Esophagus (tissue), 2 donors: ENCODE measurements at regions not wholly inside any gene's neighbourhood (a gene's known extent, or its start where the extent isn't known, plus 50 kb on each side); places are given as distances from the start of the nearest gene placed in this dataset.

Experiments used
- H3K27ac ChIP-seq, 2 donors: one replicate each; pipeline ENCODE4 v1.5.1; 2013; ENCODE audit warnings: low read depth in 2 of 2, mild to moderate bottlenecking in 2 of 2, inconsistent platforms in 1 of 2, low read length in 1 of 2, moderate library complexity in 1 of 2
- H3K27me3 ChIP-seq, 2 donors: one replicate each; pipeline ENCODE4 v1.6.1; 2013; ENCODE audit warnings: low read length in 2 of 2, control low read depth in 1 of 2, mild to moderate bottlenecking in 1 of 2; ENCODE audit not compliant: insufficient read depth in 2 of 2, control insufficient read depth in 1 of 2
- H3K36me3 ChIP-seq, 2 donors: one replicate each; pipeline ENCODE4 v1.6.1; 2013; ENCODE audit warnings: low read length in 1 of 2; ENCODE audit not compliant: control insufficient read depth in 2 of 2, insufficient read depth in 2 of 2
- H3K4me1 ChIP-seq, 2 donors: one replicate each; pipeline ENCODE4 v1.6.1; 2013; ENCODE audit warnings: low read length in 1 of 2; ENCODE audit not compliant: control insufficient read depth in 2 of 2, insufficient read depth in 2 of 2
- H3K4me3 ChIP-seq, 2 donors: one replicate each; pipeline ENCODE4 v1.5.1; 2013; ENCODE audit warnings: low read length in 2 of 2, mild to moderate bottlenecking in 2 of 2, low read depth in 1 of 2, moderate library complexity in 1 of 2
- H3K9me3 ChIP-seq, 2 donors: one replicate each; pipeline ENCODE4 v1.6.1; 2013; ENCODE audit warnings: mild to moderate bottlenecking in 2 of 2, low read depth in 1 of 2, low read length in 1 of 2, moderate library complexity in 1 of 2; ENCODE audit not compliant: control insufficient read depth in 2 of 2, insufficient read depth in 1 of 2
- WGBS, 2 donors: extraction: QIAGEN DNeasy Blood & Tissue Kit; methylation state at CpG; one replicate each; pipeline ENCODE4 v1.1.7; 2013; 5-methylcytosine and 5-hydroxymethylcytosine counted together
- donor health status: healthy with polysubstance abuse.
- donor health status: Bipolar disorder and iron deficiency.

DNA sequence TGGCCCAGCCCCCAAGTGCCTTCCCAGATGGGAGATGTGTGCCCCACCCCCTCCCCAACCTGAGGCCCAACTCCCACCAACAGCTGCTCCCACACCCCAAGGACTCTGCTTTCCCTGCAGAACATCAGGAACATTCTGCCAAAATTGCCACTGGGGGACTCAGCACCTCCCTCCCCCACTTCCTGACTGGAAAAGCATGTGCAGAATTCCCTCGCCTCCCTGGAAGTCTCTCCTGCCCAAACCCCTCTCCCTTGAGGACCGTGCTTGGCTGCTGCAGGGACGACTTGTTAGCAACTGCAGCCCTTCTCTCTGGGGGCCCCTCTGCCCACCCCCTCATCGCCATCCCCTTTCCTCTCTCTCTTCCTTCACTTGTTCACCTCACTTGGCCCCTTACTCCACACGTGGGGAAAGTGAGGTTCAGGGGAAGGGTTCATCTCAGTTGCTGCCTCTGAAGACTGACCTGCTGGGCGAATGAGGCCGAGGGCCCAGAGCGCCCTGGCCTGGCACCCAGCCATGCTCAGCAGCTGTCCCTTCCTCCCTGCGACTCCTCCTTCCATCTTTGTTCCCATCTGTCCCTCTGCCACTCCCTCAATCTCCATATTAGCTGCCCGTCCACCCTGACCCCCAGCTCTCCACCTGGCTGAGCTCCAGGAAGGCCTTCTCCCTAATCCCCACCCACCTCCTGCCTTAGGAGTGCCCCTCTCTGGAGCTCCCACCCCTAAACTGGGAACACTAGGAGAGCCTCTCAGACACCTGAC lies 105.1 kb downstream of the CHST1 start:
- no peaks in the 10 kb centered on the region for H3K27me3 ChIP-seq
- WGBS, 2 donors, result 35 to 45% methylated on average over 10 of the region's 10 CpGs

DNA sequence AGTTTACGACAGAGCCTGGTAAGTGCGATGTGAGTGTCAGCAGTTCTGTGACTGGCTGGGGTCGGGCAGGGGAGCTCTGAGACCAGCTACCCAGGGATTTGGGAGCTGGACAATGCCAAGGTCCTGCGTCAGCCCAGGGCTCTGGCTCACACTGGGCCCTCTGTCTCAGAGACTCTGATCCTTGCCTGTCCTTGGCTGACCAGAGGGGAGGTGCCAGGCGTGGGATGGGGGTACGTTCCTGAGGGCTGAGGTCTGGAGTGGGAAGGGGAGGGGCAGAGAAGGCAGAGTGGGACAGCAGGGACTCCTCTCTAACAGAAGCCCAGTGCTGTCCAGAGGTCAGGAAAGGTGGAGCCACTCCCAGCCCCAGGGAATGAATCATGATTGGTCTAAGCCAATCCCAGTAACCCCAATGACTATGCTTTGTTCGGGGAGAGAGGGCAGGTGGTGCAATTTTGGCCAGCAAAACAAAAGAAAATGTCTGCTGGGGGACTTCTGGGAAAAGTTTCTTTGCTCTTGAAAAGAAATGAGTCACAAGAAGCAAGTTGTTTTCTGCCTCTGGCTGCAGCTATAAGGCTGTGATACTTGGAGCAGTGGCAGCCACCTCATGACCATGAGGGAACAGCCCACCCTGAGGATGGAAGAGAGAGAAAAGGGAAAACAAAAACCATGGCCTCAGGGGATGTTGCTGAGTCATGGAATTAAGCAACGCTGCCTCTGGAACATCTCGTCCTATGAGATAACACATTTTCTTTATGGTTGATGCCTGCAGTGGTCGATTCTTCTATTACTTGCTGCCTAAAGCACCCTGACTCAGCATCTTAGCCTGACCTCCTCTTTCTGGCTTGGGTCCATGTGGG lies 108.3 kb downstream of the CHST1 start:
- Histone ChIP-seq H3K9me3 (no peaks in the 10 kb centered on the region), H3K4me1 (no peaks in the 10 kb centered on the region), H3K36me3 (no peaks in the 10 kb centered on the region), H3K4me3 (no peak overlapping the region), H3K27ac (no peak overlapping the region), H3K27me3 (no peaks in the 10 kb centered on the region)
- 58 to 65% methylated on average over 10 of the region's 10 CpGs for WGBS, 2 donors

More for the DNA sequence above, 105.1 kb downstream of the CHST1 start:
- H3K9me3 ChIP-seq, result no peaks in the 10 kb centered on the region
- no peaks in the 10 kb centered on the region for H3K36me3 ChIP-seq
- H3K4me3 ChIP-seq, result no peak overlapping the region
- H3K27ac ChIP-seq, result no peak overlapping the region
- no peaks in the 10 kb centered on the region for H3K4me1 ChIP-seq

DNA sequence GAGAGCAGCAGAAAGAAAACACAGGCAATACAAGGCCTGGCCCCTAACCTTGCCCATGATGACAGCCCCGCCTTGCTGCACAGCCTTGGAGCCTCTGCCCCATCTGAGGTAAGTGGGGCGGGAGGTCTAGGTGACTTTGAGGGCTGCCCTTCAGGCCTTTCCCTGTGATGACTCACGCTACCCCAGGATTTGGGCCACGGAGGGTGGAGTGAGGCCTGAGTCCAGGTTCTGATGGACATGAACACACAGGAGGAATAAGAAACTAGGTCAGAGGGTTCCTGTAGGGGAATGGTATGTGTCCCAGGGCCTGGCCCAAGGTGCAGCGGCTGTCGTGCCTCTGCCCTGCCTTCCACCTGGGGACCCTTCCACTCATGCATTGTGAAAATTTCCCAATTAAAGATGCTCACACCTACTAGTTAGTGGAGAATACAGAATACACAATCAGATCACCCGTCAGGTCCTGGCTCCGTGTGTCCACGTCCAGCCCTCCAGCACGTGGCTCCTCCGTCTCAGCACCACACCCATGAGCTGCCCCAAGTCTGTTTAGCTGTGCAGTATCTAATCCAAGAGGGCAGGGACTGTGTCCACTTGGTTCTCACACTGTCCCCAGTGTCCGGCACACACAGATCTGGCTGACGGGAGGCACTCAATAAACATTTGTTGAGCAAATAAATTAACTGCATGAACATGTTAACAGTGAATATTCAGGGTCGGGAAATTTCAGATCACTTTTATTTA lies 111.0 kb downstream of the CHST1 start:
- H3K27me3 ChIP-seq, result no peaks in the 10 kb centered on the region

DNA sequence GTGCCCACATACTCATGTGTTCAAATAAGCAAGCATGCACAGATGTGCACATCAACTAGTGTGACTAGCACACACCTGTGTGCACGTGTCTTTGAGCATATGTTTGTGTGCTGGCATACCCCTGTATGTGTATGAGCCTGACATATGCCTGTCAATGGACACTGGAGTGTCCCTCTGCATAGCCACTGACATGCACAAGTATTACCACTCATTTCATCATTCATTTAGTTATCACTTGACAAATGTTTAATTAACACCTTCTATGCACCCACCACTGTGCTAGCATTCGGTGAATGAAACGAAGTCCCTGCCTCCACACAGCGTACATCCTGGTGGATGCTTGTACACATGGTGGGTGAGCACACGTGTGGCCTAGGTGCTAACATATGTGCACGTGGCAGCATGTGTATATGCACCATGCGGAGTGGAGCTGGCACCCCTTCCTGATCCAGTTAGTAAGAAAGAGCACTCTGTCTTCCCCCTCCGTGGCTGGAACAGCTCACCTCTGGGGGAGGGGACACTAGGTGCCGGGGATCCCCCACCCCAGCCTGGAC lies 112.0 kb downstream of the CHST1 start:
- H3K4me1 ChIP-seq, result no peaks in the 10 kb centered on the region
- H3K36me3 ChIP-seq, result no peaks in the 10 kb centered on the region
- WGBS, 2 donors, result 78 to 82% methylated on average over 9 of the region's 9 CpGs

More for the DNA sequence above, 111.0 kb downstream of the CHST1 start:
- 61% methylated on average over 14 of the region's 14 CpGs for WGBS, 2 donors
- Histone ChIP-seq H3K36me3 (no peaks in the 10 kb centered on the region), H3K9me3 (no peaks in the 10 kb centered on the region), H3K4me3 (no peak overlapping the region), H3K27ac (no peak overlapping the region), H3K4me1 (no peaks in the 10 kb centered on the region)

DNA sequence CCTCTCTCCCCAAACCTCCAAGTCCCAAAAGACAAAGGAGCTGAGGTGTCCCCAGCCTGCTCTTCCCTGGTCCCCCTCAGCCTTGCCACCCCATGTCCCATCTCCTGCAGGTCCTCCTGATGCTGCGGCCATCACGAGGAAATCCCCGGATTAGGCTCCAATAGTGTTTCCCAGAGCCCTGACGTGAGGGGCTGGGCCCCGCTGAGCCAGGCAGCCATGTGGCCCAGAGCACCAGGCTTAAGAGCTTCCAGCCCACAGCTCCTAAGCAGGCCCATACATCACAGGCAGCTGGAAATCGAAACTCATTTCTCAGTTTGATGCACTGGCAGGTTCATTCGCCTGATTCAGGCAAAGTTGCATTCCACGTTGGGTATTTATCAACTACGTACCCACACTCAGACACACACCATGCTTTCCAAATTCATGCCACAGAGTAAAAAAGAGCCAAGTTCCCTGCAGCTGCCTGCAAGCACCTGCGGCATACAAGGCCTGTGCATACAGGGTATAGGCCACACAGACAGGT lies 114.2 kb downstream of the CHST1 start:
- no peaks in the 10 kb centered on the region for H3K36me3 ChIP-seq
- no peaks in the 10 kb centered on the region for H3K9me3 ChIP-seq
- 76 to 78% methylated on average over 10 of the region's 10 CpGs for WGBS, 2 donors
- no peak overlapping the region for H3K4me3 ChIP-seq
- no peak overlapping the region for H3K27ac ChIP-seq
- no peaks in the 10 kb centered on the region for H3K4me1 ChIP-seq
- no peaks in the 10 kb centered on the region for H3K27me3 ChIP-seq

More for the DNA sequence above, 112.0 kb downstream of the CHST1 start:
- H3K27me3 ChIP-seq, result no peaks in the 10 kb centered on the region
- no peaks in the 10 kb centered on the region for H3K9me3 ChIP-seq
- H3K27ac ChIP-seq, result no peak overlapping the region
- no peak overlapping the region for H3K4me3 ChIP-seq

DNA sequence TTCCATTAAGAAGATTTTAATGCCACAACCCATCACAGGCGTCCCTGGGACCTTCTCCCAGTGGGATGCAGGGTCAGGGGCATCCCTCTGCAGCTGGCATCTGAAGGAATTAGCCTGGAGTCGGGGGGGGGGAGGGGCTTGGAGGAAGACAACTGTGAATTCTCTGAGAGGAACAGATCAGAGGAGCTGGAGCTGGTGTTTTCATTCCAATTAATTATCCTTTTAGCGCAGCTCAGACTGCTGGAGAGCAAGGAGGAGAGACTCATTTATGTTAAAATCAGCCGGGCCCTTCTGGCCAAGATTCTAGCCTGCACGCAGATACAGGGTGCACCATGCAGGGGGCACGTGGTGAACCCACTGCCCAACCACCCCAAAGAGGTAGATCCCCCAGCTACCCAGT lies 116.2 kb downstream of the CHST1 start:
- WGBS, 2 donors, result 49% methylated on average over 6 of the region's 6 CpGs
- no peak overlapping the region for H3K4me3 ChIP-seq

DNA sequence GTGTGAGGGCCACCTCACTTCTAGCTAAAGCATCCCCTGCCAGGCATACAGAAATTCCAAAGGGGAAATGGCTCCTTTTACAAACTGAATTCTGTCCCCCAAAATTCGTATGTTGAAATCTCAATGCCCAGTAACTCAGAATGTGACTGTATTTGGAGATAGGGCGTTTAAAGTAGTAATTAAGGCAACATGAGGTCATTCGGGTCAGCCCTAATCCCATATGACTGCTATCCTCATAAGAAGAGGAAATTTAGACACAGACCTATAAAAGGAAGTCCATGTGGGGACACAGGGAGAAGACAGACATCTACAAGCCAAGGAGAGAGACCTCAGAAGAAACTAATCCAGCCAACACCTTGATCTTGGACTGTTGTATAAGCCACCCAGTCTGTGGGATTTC lies 119.1 kb downstream of the CHST1 start:
- Histone ChIP-seq H3K27me3 (no peaks in the 10 kb centered on the region), H3K4me3 (no peak overlapping the region), H3K36me3 (no peaks in the 10 kb centered on the region), H3K4me1 (no peaks in the 10 kb centered on the region), H3K27ac (no peak overlapping the region), H3K9me3 (no peaks in the 10 kb centered on the region)
- WGBS, 2 donors, result 53 to 63% methylated on average over 3 of the region's 3 CpGs

More for the DNA sequence above, 116.2 kb downstream of the CHST1 start:
- Histone ChIP-seq H3K4me1 (no peaks in the 10 kb centered on the region), H3K9me3 (no peaks in the 10 kb centered on the region), H3K36me3 (no peaks in the 10 kb centered on the region), H3K27ac (no peak overlapping the region), H3K27me3 (no peaks in the 10 kb centered on the region)

DNA sequence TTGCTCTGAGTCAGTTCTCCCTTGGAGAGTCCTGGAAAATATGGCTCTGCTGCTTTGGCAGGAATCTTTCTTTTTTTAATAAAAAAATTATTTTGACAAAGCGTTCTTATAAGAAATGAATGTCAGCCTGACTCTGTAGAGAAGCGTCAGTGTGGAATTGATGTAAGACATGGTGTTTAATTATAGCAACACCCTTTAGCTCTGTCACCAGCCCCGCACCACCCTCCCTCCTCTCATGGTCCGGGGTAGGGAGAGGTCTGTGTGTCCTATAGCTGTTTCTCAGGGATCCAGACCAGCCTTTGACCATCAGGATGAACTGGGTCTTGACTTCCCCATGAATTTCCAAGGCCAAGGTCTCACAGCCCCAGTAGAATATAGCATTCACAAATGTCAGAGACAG lies 120.6 kb downstream of the CHST1 start:
- 71 to 76% methylated on average over 4 of the region's 4 CpGs for whole genome bisulfite sequencing, 2 donors

DNA sequence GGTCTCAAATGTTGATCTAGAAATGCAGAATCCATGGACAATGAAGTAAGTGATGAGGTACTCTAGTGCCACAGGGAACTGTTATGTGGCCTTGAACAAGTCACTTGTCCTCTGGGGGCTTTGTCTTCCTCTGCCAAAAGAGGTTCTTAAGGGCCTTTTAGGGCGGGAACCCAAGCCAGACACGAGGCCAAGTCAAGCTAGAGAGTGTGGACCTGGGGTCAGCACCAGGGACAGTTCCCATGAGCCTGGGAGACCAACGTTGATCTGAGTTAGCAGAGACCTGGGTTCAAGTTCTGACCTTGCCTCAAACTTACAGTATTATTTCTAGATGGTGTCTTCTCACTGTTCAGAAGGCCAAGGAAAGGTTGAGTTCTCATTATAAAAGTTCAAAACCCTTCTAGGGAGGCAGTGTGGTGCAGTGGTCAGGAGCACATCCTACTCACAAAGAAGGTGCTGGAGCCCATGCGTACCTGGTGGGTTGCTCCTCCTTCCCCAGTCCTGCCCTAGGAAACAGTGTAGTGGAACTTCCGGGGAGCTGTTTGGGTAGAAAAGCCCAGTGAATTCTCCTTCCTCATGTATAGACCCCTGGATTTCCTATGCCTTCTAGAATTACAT lies 121.5 kb downstream of the CHST1 start:
- 27 to 29% methylated on average over 5 of the region's 5 CpGs for WGBS, 2 donors
- Histone ChIP-seq H3K9me3 (no peaks in the 10 kb centered on the region), H3K4me3 (no peak overlapping the region), H3K27me3 (no peaks in the 10 kb centered on the region), H3K4me1 (no peaks in the 10 kb centered on the region), H3K36me3 (no peaks in the 10 kb centered on the region), H3K27ac (no peak overlapping the region)

More for the DNA sequence above, 120.6 kb downstream of the CHST1 start:
- no peaks in the 10 kb centered on the region for H3K36me3 ChIP-seq
- H3K27me3 ChIP-seq, result no peaks in the 10 kb centered on the region
- H3K4me3 ChIP-seq, result no peak overlapping the region
- no peak overlapping the region for H3K27ac ChIP-seq
- H3K9me3 ChIP-seq, result no peaks in the 10 kb centered on the region
- H3K4me1 ChIP-seq, result no peaks in the 10 kb centered on the region
